HG03442 (cell line): ENCODE measurements at regions not wholly inside any gene's neighbourhood (a gene's known extent, or its start where the extent isn't known, plus 50 kb on each side); places are given as distances from the start of the nearest gene placed in this dataset.
A peak's percentile ranks its signal among the peaks of the same experiment; 100 is the strongest.

Experiments
- ATAC-seq: cut with Tn5 transposase; IDR thresholded peaks from one replicate; pipeline ENCODE4 v1.9.1; 2021; ENCODE audit warnings: mild to moderate bottlenecking, moderate library complexity; ENCODE audit not compliant: unreplicated experiment

GRCh38 chrX:58051346-58051745 is 141.1 kb upstream of the ZXDA start:
- no peak for ATAC-seq

GRCh38 chrX:58044130-58044529 is 133.9 kb upstream of the ZXDA start:
- no peak for ATAC-seq

- ATAC-seq: peak; percentile 49
Observed at GRCh38 chrX:58025979-58026378, 115.7 kb upstream of the ZXDA start.

GRCh38 chrX:57985951-57986350 is 75.7 kb upstream of the ZXDA start:
- ATAC-seq: no peak

GRCh38 chrX:57984620-57985019 is 74.4 kb upstream of the ZXDA start:
- ATAC-seq: no peak

- no peak for ATAC-seq
Observed at GRCh38 chrX:57977992-57978391, 67.7 kb upstream of the ZXDA start.

- no peak for ATAC-seq
Observed at GRCh38 chrX:57964975-57965374, 54.7 kb upstream of the ZXDA start.
